Activated T-cell treated with anti-CD3 and anti-CD28 coated beads for 1 hour (primary cell): ENCODE measurements at regions not wholly inside any gene's neighbourhood (a gene's known extent, or its start where the extent isn't known, plus 50 kb on each side); places are given as distances from the start of the nearest gene placed in this dataset.
"Not testable (repeated sequence)": the region's sequence is repeated elsewhere in the genome, so short reads cannot be mapped to it uniquely, and the experiment has no call there.

Experiments used
- DNase-seq: peaks from one replicate; pipeline ENCODE4 v3.0.0-alpha.2; 2020; ENCODE audit warnings: low read depth

GRCh38 chr3:106348139-106348690, 479.4 kb upstream of the CBLB start:
- DNase-seq, result no peak

GRCh38 chr3:106349191-106349881, 480.5 kb upstream of the CBLB start:
- DNase-seq, result no peak

- DNase-seq, result no peak
These were observed 487.1 kb upstream of the CBLB start for GRCh38 chr3:106355873-106356272.

- DNase-seq, result no peak
These were observed 490.9 kb upstream of the CBLB start for GRCh38 chr3:106359692-106360091.

GRCh38 chr3:106360901-106361300, 492.1 kb upstream of the CBLB start:
- not testable (repeated sequence) for DNase-seq

GRCh38 chr3:106364477-106364876, 495.7 kb upstream of the CBLB start:
- no peak for DNase-seq

- no peak for DNase-seq
These were observed 496.4 kb upstream of the CBLB start for GRCh38 chr3:106365061-106365691.

GRCh38 chr3:106366352-106366751, 497.5 kb upstream of the CBLB start:
- DNase-seq, result no peak

GRCh38 chr3:106367496-106367895, 498.7 kb upstream of the CBLB start:
- no peak for DNase-seq

- DNase-seq, result no peak
These were observed 502.6 kb upstream of the CBLB start for GRCh38 chr3:106371221-106371970.

GRCh38 chr3:106371971-106372805, 503.4 kb upstream of the CBLB start:
- no peak for DNase-seq

- DNase-seq, result no peak
These were observed 504.0 kb upstream of the CBLB start for GRCh38 chr3:106372806-106373190.

- DNase-seq, result no peak
These were observed 507.3 kb upstream of the CBLB start for GRCh38 chr3:106376016-106376570.

- DNase-seq, result no peak
These were observed 510.5 kb upstream of the CBLB start for GRCh38 chr3:106379251-106379750.

GRCh38 chr3:106380232-106380631, 511.4 kb upstream of the CBLB start:
- no peak for DNase-seq

GRCh38 chr3:106381286-106381938, 512.6 kb upstream of the CBLB start:
- DNase-seq, result no peak

GRCh38 chr3:106381939-106382335, 513.1 kb upstream of the CBLB start:
- DNase-seq, result no peak

GRCh38 chr3:106386050-106386449, 517.2 kb upstream of the CBLB start:
- no peak for DNase-seq

- DNase-seq, result no peak
These were observed 524.1 kb upstream of the CBLB start for GRCh38 chr3:106392915-106393314.

GRCh38 chr3:106397006-106397405, 528.2 kb upstream of the CBLB start:
- no peak for DNase-seq
